GM21367 (cell line): ENCODE measurements at regions not wholly inside any gene's neighbourhood (a gene's known extent, or its start where the extent isn't known, plus 50 kb on each side); places are given as distances from the start of the nearest gene placed in this dataset.
"Not testable (repeated sequence)": the region's sequence is repeated elsewhere in the genome, so short reads cannot be mapped to it uniquely, and the experiment has no call there.

Experiments
- ATAC-seq: cut with Tn5 transposase; IDR thresholded peaks from one replicate; pipeline ENCODE4 v1.9.1; 2021; ENCODE audit not compliant: unreplicated experiment

- ATAC-seq, result no peak
Measured at GRCh38 chr10:29828956-29829355, 194.2 kb upstream of the SVIL start.

GRCh38 chr10:29828440-29828894 lies 193.7 kb upstream of the SVIL start:
- no peak for ATAC-seq

GRCh38 chr10:29827512-29827911 lies 192.7 kb upstream of the SVIL start:
- no peak for ATAC-seq

GRCh38 chr10:29826801-29827450 lies 192.2 kb upstream of the SVIL start:
- no peak for ATAC-seq

- ATAC-seq, result no peak
Measured at GRCh38 chr10:29826221-29826620, 191.4 kb upstream of the SVIL start.

GRCh38 chr10:29823553-29824080 lies 188.8 kb upstream of the SVIL start:
- ATAC-seq, result no peak

- no peak for ATAC-seq
Measured at GRCh38 chr10:29820890-29821461, 186.2 kb upstream of the SVIL start.

- ATAC-seq, result no peak
Measured at GRCh38 chr10:29816801-29817558, 182.2 kb upstream of the SVIL start.

GRCh38 chr10:29815572-29815971 lies 180.8 kb upstream of the SVIL start:
- ATAC-seq, result no peak

- no peak for ATAC-seq
Measured at GRCh38 chr10:29811751-29812427, 177.1 kb upstream of the SVIL start.

- ATAC-seq, result no peak
Measured at GRCh38 chr10:29810816-29811215, 176.0 kb upstream of the SVIL start.

GRCh38 chr10:29810231-29810630 lies 175.5 kb upstream of the SVIL start:
- ATAC-seq, result not testable (repeated sequence)

- ATAC-seq, result no peak
Measured at GRCh38 chr10:29809383-29809782, 174.6 kb upstream of the SVIL start.

- no peak for ATAC-seq
Measured at GRCh38 chr10:29807163-29807806, 172.5 kb upstream of the SVIL start.

GRCh38 chr10:29806350-29806788 lies 171.6 kb upstream of the SVIL start:
- no peak for ATAC-seq

GRCh38 chr10:29805134-29805723 lies 170.5 kb upstream of the SVIL start:
- no peak for ATAC-seq

- no peak for ATAC-seq
Measured at GRCh38 chr10:29804025-29804852, 169.5 kb upstream of the SVIL start.

GRCh38 chr10:29802171-29802570 lies 167.4 kb upstream of the SVIL start:
- no peak for ATAC-seq

- ATAC-seq, result no peak
Measured at GRCh38 chr10:29798921-29799690, 164.3 kb upstream of the SVIL start.
